ENCODE measurements at regions not wholly inside any gene's neighbourhood (a gene's known extent, or its start where the extent isn't known, plus 50 kb on each side); places are given as distances from the start of the nearest gene placed in this dataset.
A peak's percentile ranks its signal among the peaks of the same experiment; 100 is the strongest.

GRCh38 chr13:72545030-72545719 lies 182.3 kb downstream of the MZT1 start (continued):
- TF ChIP-seq GZF1 (CRISPR knock-in tag; IDR thresholded peaks at IDR 0.05) (no peak), NCOA1 (CRISPR knock-in tag; IDR thresholded peaks at IDR 0.05) (no peak), NR2F1 (CRISPR knock-in tag; IDR thresholded peaks at IDR 0.05) (no peak), WIZ (CRISPR knock-in tag; IDR thresholded peaks at IDR 0.05) (peak; percentile 48; the same call in 1 of the 2 replicates), POGK (CRISPR knock-in tag; conservative IDR thresholded peaks at IDR 0.05) (no peak), SIN3B (IDR thresholded peaks at IDR 0.05; ENCODE audit: low read length) (no peak), GFI1 (CRISPR knock-in tag; IDR thresholded peaks at IDR 0.05; ENCODE audit: borderline replicate concordance) (peak; percentile 76), IRX3 (CRISPR knock-in tag; IDR thresholded peaks at IDR 0.05; ENCODE audit: borderline replicate concordance, low read depth) (no peak), TRIM24 (CRISPR knock-in tag; IDR thresholded peaks at IDR 0.05) (no peak), CEBPB (IDR thresholded peaks at IDR 0.05; ENCODE audit: borderline replicate concordance, low read depth, low read length) (peak; percentile 7; the same call in 1 of the 2 replicates), ZFAT (CRISPR knock-in tag; conservative IDR thresholded peaks at IDR 0.05) (no peak), PBX3 (CRISPR knock-in tag; IDR thresholded peaks at IDR 0.05; ENCODE audit: borderline replicate concordance) (no peak), TBL1XR1 (IDR thresholded peaks at IDR 0.05; ENCODE audit: borderline replicate concordance, low read length, partially characterized antibody) (peak; percentile 29), AGO1 (IDR thresholded peaks at IDR 0.05; ENCODE audit: low read depth, low read length, poor library complexity, severe bottlenecking) (no peak), ZNF326 (CRISPR knock-in tag; IDR thresholded peaks at IDR 0.05; ENCODE audit: borderline replicate concordance) (no peak), FIP1L1 (IDR thresholded peaks at IDR 0.05; ENCODE audit: borderline replicate concordance, insufficient read depth, low read depth, low read length) (no peak), ZNF552 (CRISPR knock-in tag; IDR thresholded peaks at IDR 0.05; ENCODE audit: borderline replicate concordance) (no peak), ZFP37 (CRISPR knock-in tag; IDR thresholded peaks at IDR 0.05; ENCODE audit: borderline replicate concordance) (no peak), ZNF362 (CRISPR knock-in tag; IDR thresholded peaks at IDR 0.05; ENCODE audit: borderline replicate concordance) (peak; percentile 18; the same call in 1 of the 2 replicates), ZNF549 (CRISPR knock-in tag; IDR thresholded peaks at IDR 0.05) (no peak), KDM5A (IDR thresholded peaks at IDR 0.05; ENCODE audit: borderline replicate concordance, low read length) (no peak; the same call in 1 of the 2 replicates), GTF3A (CRISPR knock-in tag; conservative IDR thresholded peaks at IDR 0.05) (no peak), MAZ (IDR thresholded peaks at IDR 0.05; ENCODE audit: borderline replicate concordance, low read depth, low read length) (no peak), MAZ (CRISPR knock-in tag; IDR thresholded peaks at IDR 0.05; ENCODE audit: low read depth) (no peak), ZNF737 (CRISPR knock-in tag; IDR thresholded peaks at IDR 0.05; ENCODE audit: borderline replicate concordance) (no peak), MIER3 (CRISPR knock-in tag; IDR thresholded peaks at IDR 0.05; ENCODE audit: borderline replicate concordance) (peak; percentile 70; the same call in 1 of the 2 replicates), SSRP1 (CRISPR knock-in tag; IDR thresholded peaks at IDR 0.05) (no peak), ZNF230 (CRISPR knock-in tag; IDR thresholded peaks at IDR 0.05) (no peak)
